Naive thymus-derived CD4-positive, alpha-beta T cell (primary cell): ENCODE measurements at regions not wholly inside any gene's neighbourhood (a gene's known extent, or its start where the extent isn't known, plus 50 kb on each side); places are given as distances from the start of the nearest gene placed in this dataset.

ENCODE experiments used
- ATAC-seq: fragments of 150-1000 bp; cut with Tn5 transposase; 2 replicates; pipeline ENCODE4 v1.10.0; 2021; ENCODE audit warnings: mild to moderate bottlenecking, moderate library complexity
- CTCF ChIA-PET: fragments of 350-600 bp; sonication (Branson Sonifier 250); formaldehyde crosslinking; loops from one replicate; lab custom pipeline; 2021; ENCODE audit warnings: antibody characterized with exemption; lab: Charles Lee
- POLR2A ChIA-PET: fragments of 350-600 bp; sonication (Branson Sonifier 250); formaldehyde crosslinking; loops from one replicate; lab custom pipeline; 2021; ENCODE audit warnings: antibody characterized with exemption, inconsistent platforms; lab: Charles Lee
- DNase-seq, 9 donors: peaks; one replicate each; pipeline versions ENCODE4 v3.0.0 to v3.0.0-alpha.2; 2020 to 2022; ENCODE audit warnings: mixed read lengths in 1 of 9
- H3K27ac ChIP-seq: one replicate; pipeline ENCODE4 v1.7.0; 2013; ENCODE audit warnings: mild to moderate bottlenecking, low read depth, low read length, moderate library complexity
- H3K27me3 ChIP-seq, 2 donors: one replicate each; pipeline ENCODE4 v1.7.0; 2013; ENCODE audit warnings: low read length in 2 of 2, mild to moderate bottlenecking in 2 of 2, moderate library complexity in 2 of 2; ENCODE audit not compliant: control insufficient read depth in 2 of 2, insufficient read depth in 2 of 2
- H3K36me3 ChIP-seq, 3 experiments: 1 replicate in 2 of 3; 2 replicates in 1 of 3; pipeline ENCODE4 v1.7.0; 2013; ENCODE audit warnings: low read length in 3 of 3, mild to moderate bottlenecking in 3 of 3, moderate library complexity in 1 of 3; ENCODE audit not compliant: insufficient read depth in 3 of 3, control insufficient read depth in 2 of 3
- H3K4me1 ChIP-seq, 2 donors: one replicate each; pipeline ENCODE4 v1.7.0; 2013; ENCODE audit warnings: low read length in 2 of 2, mild to moderate bottlenecking in 2 of 2, moderate library complexity in 1 of 2; ENCODE audit not compliant: control insufficient read depth in 2 of 2, insufficient read depth in 2 of 2
- H3K4me3 ChIP-seq: 2 replicates; pipeline ENCODE4 v1.7.0; 2013; ENCODE audit warnings: mild to moderate bottlenecking, low read length
- H3K9me3 ChIP-seq, 3 experiments: 1 replicate in 2 of 3; 2 replicates in 1 of 3; pipeline ENCODE4 v1.7.0; 2013; ENCODE audit warnings: low read length in 3 of 3; ENCODE audit not compliant: control insufficient read depth in 2 of 3
- H3K27ac Mint-ChIP-seq, 9 donors: one replicate each; pipeline ENCODE4 v1.8.0; 2020 to 2022; ENCODE audit warnings: mixed read lengths in 9 of 9, mild to moderate bottlenecking in 8 of 9, moderate library complexity in 5 of 9, inconsistent platforms in 2 of 9
- H3K27me3 Mint-ChIP-seq, 5 donors: one replicate each; pipeline ENCODE4 v1.8.0; 2021 to 2022; ENCODE audit warnings: mixed read lengths in 5 of 5, mild to moderate bottlenecking in 1 of 5
- H3K36me3 Mint-ChIP-seq, 5 donors: one replicate each; pipeline ENCODE4 v1.8.0; 2020 to 2022; ENCODE audit warnings: mixed read lengths in 5 of 5, mild to moderate bottlenecking in 3 of 5, inconsistent platforms in 1 of 5
- H3K4me1 Mint-ChIP-seq, 7 donors: one replicate each; pipeline ENCODE4 v1.8.0; 2020 to 2022; ENCODE audit warnings: mixed read lengths in 7 of 7, mild to moderate bottlenecking in 3 of 7, inconsistent platforms in 1 of 7
- H3K4me3 Mint-ChIP-seq, 10 donors: one replicate each; pipeline ENCODE4 v1.8.0; 2020 to 2022; ENCODE audit warnings: mild to moderate bottlenecking in 10 of 10, mixed read lengths in 10 of 10, moderate library complexity in 6 of 10, inconsistent platforms in 2 of 10
- H3K9me3 Mint-ChIP-seq, 11 donors: one replicate each; pipeline ENCODE4 v1.8.0; 2020 to 2022; ENCODE audit warnings: mixed read lengths in 11 of 11, mild to moderate bottlenecking in 4 of 11, inconsistent platforms in 1 of 11, moderate library complexity in 1 of 11
- intact Hi-C, 2 donors: fragments of 100-400 bp; cut with micrococcal nuclease; formaldehyde crosslinking; loops; one replicate each; pipeline ENCODE4 v1.15.1; 2023

DNA sequence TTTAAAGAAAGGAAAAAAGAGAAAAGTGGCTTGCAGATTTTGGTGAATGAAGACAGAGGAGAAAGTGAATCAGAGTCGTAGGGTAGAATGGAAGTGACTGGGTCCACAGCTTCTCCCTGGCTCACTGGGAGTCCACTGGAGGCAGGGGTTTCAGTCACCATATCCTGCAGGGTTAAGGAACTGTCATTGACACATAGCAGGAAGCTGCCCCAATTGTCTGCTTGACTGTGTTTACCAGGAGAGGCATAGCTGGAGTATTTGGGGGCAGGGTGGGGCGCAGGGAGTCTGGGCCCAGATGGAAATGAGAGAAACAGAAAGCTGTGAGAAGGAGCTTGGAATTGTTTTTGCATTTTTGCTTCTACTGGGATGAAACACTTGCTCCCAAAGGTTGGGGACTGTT lies 228.8 kb upstream of the CSF3R start:
- DNase-seq: no peak

DNA sequence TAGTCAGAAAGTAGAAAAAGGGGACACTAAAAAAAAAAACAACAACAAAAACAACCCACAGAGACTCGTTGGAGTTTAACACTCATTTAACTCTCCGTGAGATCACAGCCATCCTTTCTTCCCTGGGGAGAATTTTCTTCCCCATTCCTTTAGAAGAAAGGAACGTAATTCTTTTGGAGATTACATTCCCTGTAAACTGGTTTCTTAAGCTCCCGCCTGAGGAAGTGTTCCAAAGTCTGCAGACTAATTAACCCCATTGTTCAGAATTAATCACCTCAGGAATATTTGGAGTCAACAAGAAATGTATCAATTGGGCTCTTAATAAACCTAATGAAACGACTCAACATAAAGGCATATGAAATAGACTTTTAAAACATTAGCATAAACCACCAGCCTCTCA lies 228.2 kb upstream of the CSF3R start:
- ATAC-seq (no peak), DNase-seq (no peak)
- no peak overlapping the region for H3K27ac ChIP-seq
- Mint-ChIP-seq H3K27ac (no peak overlapping the region), H3K4me3 (no peak overlapping the region), H3K9me3 (peaks cover 0 to 3% (median 0%) of the 10 kb centered on the region in 11 donors), H3K27me3 (peaks cover 52 to 70% (median 57%) of the 10 kb centered on the region in 5 donors), H3K36me3 (no peaks in the 10 kb centered on the region), H3K4me1 (no peaks in the 10 kb centered on the region)
- peaks cover 0 to 3% of the 10 kb centered on the region in 2 donors for H3K27me3 ChIP-seq
- no peaks in the 10 kb centered on the region for H3K36me3 ChIP-seq
- ChIA-PET POLR2A (no interaction called here), CTCF (no interaction called here)
- H3K9me3 ChIP-seq: no peaks in the 10 kb centered on the region
- H3K4me3 ChIP-seq: no peak overlapping the region
- intact Hi-C loops: no loop called here
- no peaks in the 10 kb centered on the region for H3K4me1 ChIP-seq

More for the DNA sequence above, 228.8 kb upstream of the CSF3R start:
- no peaks in the 10 kb centered on the region for H3K36me3 ChIP-seq
- peaks cover 0 to 3% (median 0%) of the 10 kb centered on the region in 11 donors for H3K9me3 Mint-ChIP-seq
- CTCF ChIA-PET: no interaction called here
- no peaks in the 10 kb centered on the region for H3K27me3 ChIP-seq
- intact Hi-C loops: no loop called here
- no peaks in the 10 kb centered on the region for H3K4me1 ChIP-seq
- no peak overlapping the region for H3K27ac ChIP-seq
- no peak overlapping the region for H3K27ac Mint-ChIP-seq
- POLR2A ChIA-PET: no interaction called here
- H3K27me3 Mint-ChIP-seq: peaks cover 49 to 67% (median 54%) of the 10 kb centered on the region in 5 donors
- H3K4me3 ChIP-seq: no peak overlapping the region
- no peaks in the 10 kb centered on the region for H3K36me3 Mint-ChIP-seq
- no peaks in the 10 kb centered on the region for H3K9me3 ChIP-seq
- H3K4me3 Mint-ChIP-seq: no peak overlapping the region
- no peaks in the 10 kb centered on the region for H3K4me1 Mint-ChIP-seq
- ATAC-seq: no peak

DNA sequence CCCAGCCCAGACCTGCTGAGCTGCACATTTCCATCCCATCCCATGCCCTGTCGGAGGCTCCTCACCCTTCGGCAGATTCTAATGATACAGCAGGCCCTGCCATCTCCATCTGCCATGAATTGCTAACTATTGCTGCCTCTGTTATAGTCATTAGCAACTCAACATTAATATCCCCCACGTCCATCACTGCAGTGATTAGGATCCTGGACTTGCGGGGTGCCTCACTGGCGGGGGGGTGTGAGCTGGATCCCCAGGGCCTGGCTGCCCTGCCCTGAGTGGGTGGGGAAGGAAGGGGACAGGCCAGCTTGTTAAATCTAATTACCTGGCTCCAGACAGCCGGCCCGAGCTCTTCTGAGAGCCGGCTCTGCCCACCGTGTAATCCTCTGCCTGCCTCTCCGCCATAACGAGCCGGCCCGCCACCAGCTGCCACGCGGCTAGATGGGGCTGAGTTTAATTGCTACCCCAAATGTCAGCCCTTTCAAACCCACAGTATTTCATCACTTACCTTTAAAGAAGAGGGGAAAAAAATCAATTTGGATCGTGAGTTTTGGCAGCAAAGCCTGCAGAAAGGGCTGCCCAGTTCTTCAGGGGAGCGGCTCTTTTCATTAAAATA lies 227.3 kb upstream of the CSF3R start:
- no peaks in the 10 kb centered on the region for H3K9me3 ChIP-seq
- DNase-seq: no peak
- H3K36me3 ChIP-seq: no peaks in the 10 kb centered on the region
- CTCF ChIA-PET: no interaction called here
- intact Hi-C loops: no loop called here
- no peak for ATAC-seq
- H3K27me3 ChIP-seq: peaks cover 0 to 3% of the 10 kb centered on the region in 2 donors
- Mint-ChIP-seq H3K27me3 (peaks cover 49 to 72% (median 60%) of the 10 kb centered on the region in 5 donors), H3K4me3 (no peak overlapping the region), H3K27ac (no peak overlapping the region), H3K9me3 (peaks cover 0 to 3% (median 0%) of the 10 kb centered on the region in 11 donors), H3K36me3 (no peaks in the 10 kb centered on the region), H3K4me1 (no peaks in the 10 kb centered on the region)
- POLR2A ChIA-PET: no interaction called here
- H3K4me1 ChIP-seq: no peaks in the 10 kb centered on the region
- H3K4me3 ChIP-seq: no peak overlapping the region
- no peak overlapping the region for H3K27ac ChIP-seq

- ChIA-PET CTCF (no interaction called here), POLR2A (no interaction called here)
- Histone ChIP-seq H3K27ac (no peak overlapping the region), H3K36me3 (no peaks in the 10 kb centered on the region), H3K4me1 (no peaks in the 10 kb centered on the region), H3K9me3 (no peaks in the 10 kb centered on the region), H3K27me3 (peaks cover 0 to 3% of the 10 kb centered on the region in 2 donors), H3K4me3 (no peak overlapping the region)
- no peak overlapping the region for H3K4me3 Mint-ChIP-seq
- no peak for ATAC-seq
- H3K27me3 Mint-ChIP-seq: peaks cover 42 to 80% (median 59%) of the 10 kb centered on the region in 5 donors
- DNase-seq: no peak
- H3K36me3 Mint-ChIP-seq: no peaks in the 10 kb centered on the region
- intact Hi-C loops: no loop called here
- peaks cover 0 to 7% (median 3%) of the 10 kb centered on the region in 7 donors for H3K4me1 Mint-ChIP-seq
- no peak overlapping the region for H3K27ac Mint-ChIP-seq
- H3K9me3 Mint-ChIP-seq: peaks cover 0 to 3% (median 0%) of the 10 kb centered on the region in 11 donors
Observed at GRCh38 chr1:36708587-36708986, 225.9 kb upstream of the CSF3R start.

- DNase-seq (no peak), ATAC-seq (no peak)
- no peak overlapping the region for H3K27ac ChIP-seq
- H3K36me3 ChIP-seq: no peaks in the 10 kb centered on the region
- no peaks in the 10 kb centered on the region for H3K9me3 ChIP-seq
- H3K4me1 ChIP-seq: no peaks in the 10 kb centered on the region
- intact Hi-C loops: no loop called here
- H3K9me3 Mint-ChIP-seq: peaks cover 0 to 3% (median 0%) of the 10 kb centered on the region in 11 donors
- no peak overlapping the region for H3K4me3 ChIP-seq
- peaks cover 42 to 78% (median 48%) of the 10 kb centered on the region in 5 donors for H3K27me3 Mint-ChIP-seq
- peaks cover 0 to 3% of the 10 kb centered on the region in 2 donors for H3K27me3 ChIP-seq
- H3K4me3 Mint-ChIP-seq: no peak overlapping the region
- H3K27ac Mint-ChIP-seq: no peak overlapping the region
- H3K4me1 Mint-ChIP-seq: peaks cover 0 to 10% (median 7%) of the 10 kb centered on the region in 7 donors
- no peaks in the 10 kb centered on the region for H3K36me3 Mint-ChIP-seq
- ChIA-PET CTCF (no interaction called here), POLR2A (no interaction called here)
Observed at GRCh38 chr1:36707221-36707620, 224.5 kb upstream of the CSF3R start.

DNA sequence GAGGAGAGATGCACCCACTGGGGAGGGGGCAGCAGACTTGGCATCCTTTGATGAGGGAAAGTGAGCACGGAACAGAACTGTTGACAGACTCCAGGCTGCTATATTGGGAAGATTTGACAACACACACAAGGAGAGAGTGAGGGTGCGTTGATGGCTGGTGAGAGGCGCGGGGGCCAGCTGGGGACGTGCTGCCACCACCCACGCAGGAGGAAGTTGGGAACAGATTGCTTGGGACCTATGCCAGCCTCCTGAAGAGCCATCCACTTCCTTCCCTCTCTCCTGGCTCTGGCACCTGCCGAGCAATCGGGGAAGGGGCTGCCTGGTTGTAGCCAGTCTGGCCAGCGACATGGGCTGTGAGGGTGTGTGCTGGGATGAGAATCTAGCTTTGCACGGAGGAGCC lies 223.7 kb upstream of the CSF3R start:
- H3K9me3 Mint-ChIP-seq: peaks cover 0 to 3% (median 0%) of the 10 kb centered on the region in 11 donors
- peaks cover 35 to 71% (median 47%) of the 10 kb centered on the region in 5 donors for H3K27me3 Mint-ChIP-seq
- H3K4me1 Mint-ChIP-seq: peaks cover 0 to 10% (median 7%) of the 10 kb centered on the region in 7 donors
- Histone ChIP-seq H3K36me3 (no peaks in the 10 kb centered on the region), H3K9me3 (no peaks in the 10 kb centered on the region), H3K4me1 (no peaks in the 10 kb centered on the region), H3K27me3 (peaks cover 0 to 3% of the 10 kb centered on the region in 2 donors), H3K4me3 (no peak overlapping the region), H3K27ac (no peak overlapping the region)
- CTCF ChIA-PET: no interaction called here
- H3K36me3 Mint-ChIP-seq: no peaks in the 10 kb centered on the region
- POLR2A ChIA-PET: no interaction called here
- H3K4me3 Mint-ChIP-seq: no peak overlapping the region
- H3K27ac Mint-ChIP-seq: no peak overlapping the region
- intact Hi-C loops: no loop called here
- no peak for DNase-seq
- ATAC-seq: no peak

DNA sequence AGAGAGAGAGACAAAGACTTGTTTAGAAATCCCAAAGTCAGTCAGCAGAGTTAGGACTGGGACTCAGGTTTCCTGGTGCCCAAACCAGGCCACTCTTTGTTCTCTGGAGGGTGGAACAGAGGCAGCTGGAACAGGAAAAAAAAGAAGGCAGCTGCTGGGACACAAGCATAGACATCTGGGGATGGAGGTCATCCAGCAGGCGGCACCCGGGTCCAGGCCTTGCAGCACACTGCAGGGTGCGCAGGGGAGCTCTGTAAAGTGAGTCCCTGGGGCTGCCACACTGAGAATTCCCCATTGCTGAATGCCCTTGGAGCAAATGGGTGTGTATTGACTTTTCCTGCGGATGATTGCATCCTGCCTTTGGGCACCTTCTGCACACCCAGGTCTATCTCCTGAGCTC lies 222.9 kb upstream of the CSF3R start:
- ChIA-PET CTCF (no interaction called here), POLR2A (no interaction called here)
- no peak overlapping the region for H3K4me3 Mint-ChIP-seq
- H3K4me3 ChIP-seq: no peak overlapping the region
- peaks cover 0 to 10% (median 7%) of the 10 kb centered on the region in 7 donors for H3K4me1 Mint-ChIP-seq
- no peaks in the 10 kb centered on the region for H3K4me1 ChIP-seq
- H3K27ac ChIP-seq: no peak overlapping the region
- peaks cover 0 to 3% (median 0%) of the 10 kb centered on the region in 11 donors for H3K9me3 Mint-ChIP-seq
- DNase-seq (no peak), ATAC-seq (no peak)
- H3K27me3 Mint-ChIP-seq: peaks cover 28 to 67% (median 44%) of the 10 kb centered on the region in 5 donors
- no peaks in the 10 kb centered on the region for H3K9me3 ChIP-seq
- H3K36me3 ChIP-seq: no peaks in the 10 kb centered on the region
- H3K36me3 Mint-ChIP-seq: no peaks in the 10 kb centered on the region
- intact Hi-C loops: no loop called here
- H3K27me3 ChIP-seq: peaks cover 0 to 3% of the 10 kb centered on the region in 2 donors
- H3K27ac Mint-ChIP-seq: no peak overlapping the region
